H9 (cell line): ENCODE measurements at regions not wholly inside any gene's neighbourhood (a gene's known extent, or its start where the extent isn't known, plus 50 kb on each side); places are given as distances from the start of the nearest gene placed in this dataset.

Experiments
- DNase-seq: peaks from one replicate; pipeline ENCODE4 v3.0.0-alpha.2; 2017
- H2AFZ ChIP-seq: one replicate; pipeline ENCODE4 v1.6.1; 2013; ENCODE audit warnings: mild to moderate bottlenecking, low read length, control low read depth, moderate library complexity
- H2AK5ac ChIP-seq: 2 replicates; pipeline ENCODE4 v1.6.1; 2013; ENCODE audit warnings: low read length, control low read depth, mixed read lengths; ENCODE audit not compliant: insufficient read length
- H2BK120ac ChIP-seq: one replicate; pipeline ENCODE4 v1.6.1; 2013; ENCODE audit warnings: low read depth, mild to moderate bottlenecking, low read length, control low read depth, inconsistent platforms; ENCODE audit not compliant: poor library complexity, severe bottlenecking
- H2BK12ac ChIP-seq: 2 replicates; pipeline ENCODE4 v1.6.1; 2013; ENCODE audit warnings: low read length, control low read depth, mixed read lengths, low read depth; ENCODE audit not compliant: insufficient read length
- H2BK15ac ChIP-seq: 2 replicates; pipeline ENCODE4 v1.6.1; 2013; ENCODE audit warnings: low read depth, low read length, control low read depth
- H2BK20ac ChIP-seq: one replicate; pipeline ENCODE4 v1.6.1; 2013; ENCODE audit warnings: low read depth, mild to moderate bottlenecking, low read length, control low read depth, inconsistent platforms; ENCODE audit not compliant: poor library complexity, severe bottlenecking
- H2BK5ac ChIP-seq: 2 replicates; pipeline ENCODE4 v1.6.1; 2013; ENCODE audit warnings: low read length, control low read depth, mixed read lengths; ENCODE audit not compliant: insufficient read length
- H3K14ac ChIP-seq: 2 replicates; pipeline ENCODE4 v1.6.1; 2013; ENCODE audit warnings: low read length, control low read depth; ENCODE audit not compliant: insufficient read depth
- H3K18ac ChIP-seq: 2 replicates; pipeline ENCODE4 v1.6.1; 2013; ENCODE audit warnings: low read depth, mild to moderate bottlenecking, mixed read lengths, low read length, control low read depth; ENCODE audit not compliant: insufficient read length
- H3K23ac ChIP-seq: 2 replicates; pipeline ENCODE4 v1.6.1; 2013; ENCODE audit warnings: low read length, control low read depth, mixed read lengths, low read depth; ENCODE audit not compliant: insufficient read length
- H3K23me2 ChIP-seq: 2 replicates; pipeline ENCODE4 v1.6.1; 2013; ENCODE audit warnings: low read depth, mild to moderate bottlenecking, mixed read lengths, low read length, control low read depth; ENCODE audit not compliant: insufficient read length, poor library complexity, severe bottlenecking
- H3K27ac ChIP-seq: 2 replicates; pipeline ENCODE4 v1.5.1; 2013; ENCODE audit warnings: low read length, control low read depth, mixed read lengths, low read depth; ENCODE audit not compliant: insufficient read length
- H3K27me3 ChIP-seq: 2 replicates; pipeline ENCODE4 v1.6.1; 2013; ENCODE audit warnings: low read length, control low read depth, inconsistent platforms; ENCODE audit not compliant: insufficient read depth
- H3K4ac ChIP-seq: 2 replicates; pipeline ENCODE4 v1.6.1; 2013; ENCODE audit warnings: low read depth, mild to moderate bottlenecking, control low read depth, inconsistent platforms, low read length, moderate library complexity
- H3K4me1 ChIP-seq: 2 replicates; pipeline ENCODE4 v1.6.1; 2013; ENCODE audit warnings: low read length, control low read depth, inconsistent platforms; ENCODE audit not compliant: insufficient read depth
- H3K4me2 ChIP-seq: 2 replicates; pipeline ENCODE4 v1.6.1; 2013; ENCODE audit warnings: low read length, control low read depth, mixed read lengths; ENCODE audit not compliant: insufficient read length, insufficient read depth
- H3K56ac ChIP-seq: 2 replicates; pipeline ENCODE4 v1.6.1; 2013; ENCODE audit warnings: low read depth, mild to moderate bottlenecking, mixed read lengths, low read length, control low read depth; ENCODE audit not compliant: insufficient read length
- H3K79me1 ChIP-seq: 2 replicates; pipeline ENCODE4 v1.6.1; 2013; ENCODE audit warnings: low read depth, mild to moderate bottlenecking, moderate library complexity, low read length, control low read depth, inconsistent platforms; ENCODE audit not compliant: insufficient read depth, poor library complexity, severe bottlenecking
- H3K79me2 ChIP-seq: 2 replicates; pipeline ENCODE4 v1.6.1; 2013; ENCODE audit warnings: low read length, control low read depth, inconsistent platforms; ENCODE audit not compliant: insufficient read depth
- H3K9ac ChIP-seq: 2 replicates; pipeline ENCODE4 v1.6.1; 2013; ENCODE audit warnings: low read length, control low read depth, mixed read lengths; ENCODE audit not compliant: insufficient read length; ENCODE audit errors: extremely low read depth
- H3K9me3 ChIP-seq: one replicate; pipeline ENCODE4 v1.6.1; 2013; ENCODE audit warnings: low read depth, low read length, inconsistent platforms; ENCODE audit not compliant: control insufficient read depth
- H3T11ph ChIP-seq: one replicate; pipeline ENCODE4 v1.6.1; 2013; ENCODE audit warnings: mild to moderate bottlenecking, low read length, control low read depth, inconsistent platforms
- H4K20me1 ChIP-seq: one replicate; pipeline ENCODE4 v1.6.1; 2013; ENCODE audit not compliant: control insufficient read depth, insufficient read length, insufficient read depth
- H4K5ac ChIP-seq: 2 replicates; pipeline ENCODE4 v1.6.1; 2013; ENCODE audit warnings: low read depth, mild to moderate bottlenecking, mixed read lengths, low read length, control low read depth; ENCODE audit not compliant: insufficient read length
- H4K8ac ChIP-seq: replicated peaks from 2 replicates; pipeline ENCODE4 v1.6.1; 2013; ENCODE audit warnings: low read length, control low read depth, mixed read lengths, low read depth; ENCODE audit not compliant: insufficient read length
- H4K91ac ChIP-seq: 2 replicates; pipeline ENCODE4 v1.6.1; 2013; ENCODE audit warnings: low read depth, mild to moderate bottlenecking, moderate library complexity, mixed read lengths, low read length, control low read depth; ENCODE audit not compliant: insufficient read length
- H3K27ac Mint-ChIP-seq, 3 experiments: 2 replicates in 2 of 3; 3 replicates in 1 of 3; pipeline ENCODE4 v1.8.0; 2020 to 2021; ENCODE audit warnings: mixed read lengths in 3 of 3, mild to moderate bottlenecking in 1 of 3, moderate library complexity in 1 of 3
- H3K27me3 Mint-ChIP-seq: 2 replicates; pipeline ENCODE4 v1.8.0; 2021; ENCODE audit warnings: low read depth, mild to moderate bottlenecking, moderate library complexity, mixed read lengths
- H3K36me3 Mint-ChIP-seq, 3 experiments: 2 replicates in 2 of 3; 3 replicates in 1 of 3; pipeline ENCODE4 v1.8.0; 2020 to 2021; ENCODE audit warnings: low read depth in 3 of 3, mixed read lengths in 3 of 3; ENCODE audit not compliant: insufficient read depth in 1 of 3
- H3K4me1 Mint-ChIP-seq, 2 experiments: 2 replicates each; pipeline ENCODE4 v1.8.0; 2020; ENCODE audit warnings: mixed read lengths in 2 of 2
- H3K4me3 Mint-ChIP-seq, 2 experiments: 2 replicates in 1 of 2; 3 replicates in 1 of 2; pipeline ENCODE4 v1.8.0; 2020 to 2021; ENCODE audit warnings: mild to moderate bottlenecking in 2 of 2, mixed read lengths in 2 of 2, moderate library complexity in 1 of 2
- H3K9me3 Mint-ChIP-seq, 2 experiments: 2 replicates in 1 of 2; 3 replicates in 1 of 2; pipeline ENCODE4 v1.8.0; 2020; ENCODE audit warnings: mild to moderate bottlenecking in 2 of 2, mixed read lengths in 2 of 2, moderate library complexity in 1 of 2
- CTCF ChIP-seq: fragments of 200-600 bp; sonication (generic); conservative IDR thresholded peaks from 3 replicates; pipeline ENCODE4 v1.8.0; 2021; ENCODE audit warnings: antibody characterized with exemption, mild to moderate bottlenecking
- WGBS: extraction: QIAGEN DNeasy Blood & Tissue Kit; methylation state at CpG from one replicate; pipeline ENCODE4 v1.1.7; 2013; ENCODE audit warnings: missing lambda C conversion rate, low lambda C conversion rate, mixed read lengths; ENCODE audit not compliant: insufficient read length; ENCODE audit errors: extremely low coverage; 5-methylcytosine and 5-hydroxymethylcytosine counted together

DNA sequence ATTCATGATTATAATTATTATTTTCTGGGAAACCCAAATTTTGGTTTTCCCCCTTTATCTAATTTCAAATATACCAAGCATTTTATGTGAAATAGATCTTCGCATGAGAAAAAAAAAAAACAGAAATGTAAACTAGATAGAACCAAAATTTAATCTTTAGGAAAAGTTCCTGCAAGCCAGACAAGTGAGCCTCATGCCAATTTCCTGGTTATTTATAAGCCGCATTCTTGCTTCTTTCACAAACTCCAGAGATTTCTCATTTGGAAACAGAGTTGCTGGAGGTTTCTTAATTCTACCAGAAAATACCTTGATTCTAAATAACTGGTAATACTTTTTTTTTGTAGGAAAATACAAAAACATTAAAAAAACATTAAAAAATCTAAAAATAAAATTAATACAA is 690.4 kb upstream of the IGFBP3 start:
- DNase-seq: no peak
- Histone ChIP-seq H2BK5ac (no peak overlapping the region), H3K9me3 (no peaks in the 10 kb centered on the region), H2AK5ac (no peak overlapping the region), H2AFZ (no peak overlapping the region), H3K4me1 (no peaks in the 10 kb centered on the region), H3K23ac (no peak overlapping the region), H4K5ac (no peak overlapping the region), H2BK12ac (no peak overlapping the region), H2BK20ac (no peak overlapping the region), H3K79me1 (no peaks in the 10 kb centered on the region), H3K9ac (no peak overlapping the region), H4K91ac (no peak overlapping the region), H3K4me2 (no peak overlapping the region), H4K8ac (no peak overlapping the region), H3K27me3 (no peaks in the 10 kb centered on the region), H3K14ac (no peak overlapping the region), H2BK15ac (no peak overlapping the region), H3K18ac (no peak overlapping the region), H3T11ph (no peak overlapping the region), H3K27ac (no peak overlapping the region), H3K4ac (no peak overlapping the region), H3K23me2 (no peaks in the 10 kb centered on the region), H3K79me2 (no peaks in the 10 kb centered on the region), H2BK120ac (no peak overlapping the region), H4K20me1 (no peaks in the 10 kb centered on the region), H3K56ac (no peak overlapping the region)
- Mint-ChIP-seq H3K4me1 (no peaks in the 10 kb centered on the region), H3K9me3 (no peaks in the 10 kb centered on the region), H3K4me3 (no peak overlapping the region), H3K36me3 (no peaks in the 10 kb centered on the region), H3K27ac (no peak overlapping the region), H3K27me3 (no peaks in the 10 kb centered on the region)
- WGBS: no CpG with 5 or more reads among the region's 2 CpGs
- TF ChIP-seq CTCF: no peak
